DND-41 (cell line): ENCODE measurements at regions not wholly inside any gene's neighbourhood (a gene's known extent, or its start where the extent isn't known, plus 50 kb on each side); places are given as distances from the start of the nearest gene placed in this dataset.

ENCODE experiments used
- ATAC-seq: fragments of 200-7000 bp; cut with Tn5 transposase; 3 replicates; pipeline ENCODE4 v1.9.1; 2021; ENCODE audit warnings: low read depth; ENCODE audit not compliant: insufficient read depth
- DNase-seq: peaks from one replicate; pipeline ENCODE4 v3.0.0-alpha.2; 2020
- H2AFZ ChIP-seq: 2 replicates; pipeline ENCODE4 v1.6.0; 2012; ENCODE audit warnings: low read depth, low read length
- H3K27ac ChIP-seq: 2 replicates; pipeline ENCODE4 v1.5.1; 2012; ENCODE audit warnings: low read length, inconsistent platforms
- H3K27me3 ChIP-seq: fragments of 200-600 bp; sonication (generic); 2 replicates; pipeline ENCODE4 v1.6.0; 2012; ENCODE audit warnings: low read length, mild to moderate bottlenecking, inconsistent platforms; ENCODE audit not compliant: insufficient read depth, poor library complexity
- H3K36me3 ChIP-seq: 2 replicates; pipeline ENCODE4 v1.5.1; 2012; ENCODE audit warnings: low read length, inconsistent platforms; ENCODE audit not compliant: insufficient read depth
- H3K4me1 ChIP-seq: 2 replicates; pipeline ENCODE4 v1.5.1; 2012; ENCODE audit warnings: mild to moderate bottlenecking, low read length; ENCODE audit not compliant: insufficient read depth
- H3K4me2 ChIP-seq: 2 replicates; pipeline ENCODE4 v1.6.0; 2012; ENCODE audit warnings: mild to moderate bottlenecking, moderate library complexity, low read length, inconsistent platforms; ENCODE audit not compliant: insufficient read depth
- H3K4me3 ChIP-seq, 2 experiments: fragments of 200-600 bp in 1 of 2; shearing (Covaris generic) in 1 of 2; 2 replicates each; pipeline ENCODE4 v1.5.1; 2012 to 2016; ENCODE audit warnings: inconsistent platforms in 2 of 2, low read length in 2 of 2, mild to moderate bottlenecking in 2 of 2, low read depth in 1 of 2, moderate library complexity in 1 of 2
- H3K79me2 ChIP-seq: 2 replicates; pipeline ENCODE4 v1.6.0; 2012; ENCODE audit warnings: low read length, inconsistent platforms; ENCODE audit not compliant: insufficient read depth
- H3K9ac ChIP-seq: 2 replicates; pipeline ENCODE4 v1.6.0; 2012; ENCODE audit warnings: low read depth, mild to moderate bottlenecking, inconsistent platforms, low read length, moderate library complexity
- H3K9me3 ChIP-seq: 2 replicates; pipeline ENCODE4 v1.5.1; 2012; ENCODE audit warnings: low read length, moderate library complexity, mild to moderate bottlenecking, inconsistent platforms; ENCODE audit not compliant: insufficient read depth, severe bottlenecking
- H4K20me1 ChIP-seq: 2 replicates; pipeline ENCODE4 v1.6.0; 2012; ENCODE audit warnings: low read length; ENCODE audit not compliant: insufficient read depth
- CTCF ChIP-seq: IDR thresholded peaks from 2 replicates; pipeline ENCODE4 v1.5.1; 2012; ENCODE audit warnings: borderline replicate concordance, low read length, moderate library complexity, mild to moderate bottlenecking; ENCODE audit not compliant: poor library complexity, severe bottlenecking; ENCODE audit errors: extremely low read depth
- EZH2 ChIP-seq: IDR thresholded peaks from 3 replicates; pipeline ENCODE4 v1.6.1; 2012; ENCODE audit warnings: borderline replicate concordance, low read depth, mild to moderate bottlenecking, moderate library complexity, low read length, inconsistent platforms; ENCODE audit not compliant: severe bottlenecking

- Histone ChIP-seq H3K9ac (no peak overlapping the region), H3K27ac (no peak overlapping the region), H3K4me1 (no peaks in the 10 kb centered on the region), H3K36me3 (no peaks in the 10 kb centered on the region), H3K27me3 (no peaks in the 10 kb centered on the region), H3K4me2 (no peak overlapping the region), H3K79me2 (no peaks in the 10 kb centered on the region), H3K4me3 (no peak overlapping the region), H2AFZ (no peak overlapping the region), H3K9me3 (peaks cover 14% of the 10 kb centered on the region), H4K20me1 (no peaks in the 10 kb centered on the region)
- ATAC-seq: no peak
- no peak for TF ChIP-seq CTCF
- TF ChIP-seq EZH2: no peak
- no peak for DNase-seq
Observed at GRCh38 chr13:111572956-111573761, 252.7 kb downstream of the TEX29 start.

GRCh38 chr13:111573801-111574200 is 253.4 kb downstream of the TEX29 start:
- Histone ChIP-seq H3K9me3 (peaks cover 14% of the 10 kb centered on the region), H3K4me3 (no peak overlapping the region), H3K4me1 (no peaks in the 10 kb centered on the region), H3K9ac (no peak overlapping the region), H2AFZ (no peak overlapping the region), H3K27ac (no peak overlapping the region), H3K4me2 (no peak overlapping the region), H4K20me1 (no peaks in the 10 kb centered on the region), H3K79me2 (no peaks in the 10 kb centered on the region), H3K27me3 (no peaks in the 10 kb centered on the region), H3K36me3 (no peaks in the 10 kb centered on the region)
- DNase-seq (no peak), ATAC-seq (no peak)
- TF ChIP-seq EZH2 (no peak), CTCF (no peak)

- H4K20me1 ChIP-seq: no peaks in the 10 kb centered on the region
- H3K4me1 ChIP-seq: no peaks in the 10 kb centered on the region
- H3K27ac ChIP-seq: no peak overlapping the region
- ATAC-seq (no peak), DNase-seq (no peak)
- H3K79me2 ChIP-seq: no peaks in the 10 kb centered on the region
- no peaks in the 10 kb centered on the region for H3K27me3 ChIP-seq
- TF ChIP-seq EZH2 (no peak), CTCF (no peak)
- H3K4me2 ChIP-seq: no peak overlapping the region
- H3K4me3 ChIP-seq: no peak overlapping the region
- H2AFZ ChIP-seq: no peak overlapping the region
- no peak overlapping the region for H3K9ac ChIP-seq
- peaks cover 23% of the 10 kb centered on the region for H3K9me3 ChIP-seq
- no peaks in the 10 kb centered on the region for H3K36me3 ChIP-seq
Observed at GRCh38 chr13:111575276-111575675, 254.8 kb downstream of the TEX29 start.
